ENCODE measurements at regions not wholly inside any gene's neighbourhood (a gene's known extent, or its start where the extent isn't known, plus 50 kb on each side); places are given as distances from the start of the nearest gene placed in this dataset.
A peak's percentile ranks its signal among the peaks of the same experiment; 100 is the strongest.

GRCh38 chr2:189937691-189938090 lies 124.8 kb downstream of the MSTN start:
- H3K4me3 Mint-ChIP-seq: no peak overlapping the region
- H3K4me1 Mint-ChIP-seq: no peaks in the 10 kb centered on the region
- no peak overlapping the region for H3K27ac Mint-ChIP-seq
- H3K36me3 Mint-ChIP-seq (ENCODE audit: low read depth): no peaks in the 10 kb centered on the region
- no peak for ATAC-seq (replicated peaks)
- H3K27me3 Mint-ChIP-seq: no peaks in the 10 kb centered on the region
- H3K9me3 Mint-ChIP-seq: peaks cover 11% of the 10 kb centered on the region

- H3K36me3 Mint-ChIP-seq (ENCODE audit: low read depth): no peaks in the 10 kb centered on the region
- H3K4me1 Mint-ChIP-seq: no peaks in the 10 kb centered on the region
- no peaks in the 10 kb centered on the region for H3K9me3 Mint-ChIP-seq
Measured at GRCh38 chr2:189933911-189934399, 128.6 kb downstream of the MSTN start.

GRCh38 chr2:189933041-189933440 lies 129.5 kb downstream of the MSTN start:
- Mint-ChIP-seq H3K4me3 (no peak overlapping the region), H3K36me3 (ENCODE audit: low read depth) (no peaks in the 10 kb centered on the region), H3K9me3 (no peaks in the 10 kb centered on the region), H3K27me3 (no peaks in the 10 kb centered on the region), H3K4me1 (no peaks in the 10 kb centered on the region), H3K27ac (no peak overlapping the region)
- peak; percentile 45 for ATAC-seq (replicated peaks)

More at GRCh38 chr2:189933911-189934399, 128.6 kb downstream of the MSTN start:
- Mint-ChIP-seq H3K27ac (no peak overlapping the region), H3K4me3 (no peak overlapping the region), H3K27me3 (no peaks in the 10 kb centered on the region)
- ATAC-seq (replicated peaks): no peak

GRCh38 chr2:189927823-189928222 lies 134.7 kb downstream of the MSTN start:
- Mint-ChIP-seq H3K4me3 (no peak overlapping the region), H3K27me3 (peaks cover 3% of the 10 kb centered on the region), H3K9me3 (no peaks in the 10 kb centered on the region), H3K4me1 (no peaks in the 10 kb centered on the region), H3K27ac (no peak overlapping the region), H3K36me3 (ENCODE audit: low read depth) (no peaks in the 10 kb centered on the region)
- ATAC-seq (replicated peaks): no peak

All from activated T-helper 17 cell treated with anti-CD3 and anti-CD28 coated beads, Interleukin-2, amount 50 U/mL, for 72 hours (primary cell).